Ascending aorta (tissue), 2 donors: ENCODE measurements at regions not wholly inside any gene's neighbourhood (a gene's known extent, or its start where the extent isn't known, plus 50 kb on each side); places are given as distances from the start of the nearest gene placed in this dataset.

Experiments used
- DNase-seq, 2 donors: peaks; one replicate each; pipeline ENCODE4 v3.0.0-alpha.2; 2019; ENCODE audit warnings: low spot score in 2 of 2
- H3K27ac ChIP-seq, 2 donors: fragments of 200-600 bp; sonication (generic); one replicate each; pipeline ENCODE4 v1.5.1; 2016 to 2017; ENCODE audit warnings: mild to moderate bottlenecking in 1 of 2
- H3K27me3 ChIP-seq: fragments of 200-600 bp; sonication (generic); one replicate; pipeline ENCODE4 v1.5.1; 2017
- H3K36me3 ChIP-seq, 2 donors: fragments of 200-600 bp; sonication (generic); one replicate each; pipeline ENCODE4 v1.5.1; 2016
- H3K4me1 ChIP-seq, 2 donors: fragments of 200-600 bp; sonication (generic); one replicate each; pipeline ENCODE4 v1.5.1; 2016 to 2017; ENCODE audit warnings: mild to moderate bottlenecking in 1 of 2
- H3K4me3 ChIP-seq, 2 donors: fragments of 200-600 bp; sonication (generic); one replicate each; pipeline ENCODE4 v1.5.1; 2016 to 2017; ENCODE audit warnings: mild to moderate bottlenecking in 1 of 2
- H3K9me3 ChIP-seq, 2 donors: fragments of 200-600 bp; sonication (generic); one replicate each; pipeline ENCODE4 v1.5.1; 2016
- intact Hi-C: fragments of 100-400 bp; cut with DNase I; formaldehyde crosslinking; loops from one replicate; pipeline ENCODE4 v1.15.1; 2023
- TF ChIP-seq, protein P1 (sequence below), 3 experiments: fragments of 200-600 bp in 2 of 3; fragments of 450-650 bp in 1 of 3; sonication (generic) in 2 of 3; IDR thresholded peaks; one replicate each; pipeline ENCODE4 v1.5.1; 2016 to 2019; ENCODE audit warnings: antibody characterized with exemption in 3 of 3, mild to moderate bottlenecking in 1 of 3, moderate library complexity in 1 of 3

DNA sequence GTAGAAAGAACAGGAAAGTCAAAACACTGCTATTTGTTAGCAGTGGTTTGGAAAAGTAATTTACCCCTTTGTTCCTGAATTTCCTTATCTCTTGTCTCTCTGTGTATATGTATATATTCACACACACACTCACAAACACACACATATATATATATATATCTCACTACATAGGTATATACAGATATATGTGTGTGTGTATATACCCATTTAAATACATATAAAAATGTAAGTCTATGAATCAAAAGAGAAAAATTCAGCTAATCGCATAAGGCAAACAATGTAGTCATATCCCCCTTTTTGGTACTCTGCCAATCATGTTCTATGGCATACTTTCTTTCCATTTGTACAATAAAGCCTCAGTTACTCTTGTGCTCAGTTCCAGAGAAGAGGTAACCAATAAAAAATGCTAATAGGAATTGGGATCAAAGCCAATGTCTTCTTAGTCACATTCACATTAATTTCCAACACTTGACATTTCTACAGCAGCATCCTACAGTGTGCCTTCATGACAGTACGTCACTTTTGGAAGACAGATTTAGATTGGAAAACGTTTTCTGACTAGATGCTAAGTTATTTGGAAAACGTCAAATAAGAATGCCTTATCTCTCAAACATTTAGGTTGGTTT is 94.6 kb downstream of the MC4R start:
- TF ChIP-seq, protein P1, sequence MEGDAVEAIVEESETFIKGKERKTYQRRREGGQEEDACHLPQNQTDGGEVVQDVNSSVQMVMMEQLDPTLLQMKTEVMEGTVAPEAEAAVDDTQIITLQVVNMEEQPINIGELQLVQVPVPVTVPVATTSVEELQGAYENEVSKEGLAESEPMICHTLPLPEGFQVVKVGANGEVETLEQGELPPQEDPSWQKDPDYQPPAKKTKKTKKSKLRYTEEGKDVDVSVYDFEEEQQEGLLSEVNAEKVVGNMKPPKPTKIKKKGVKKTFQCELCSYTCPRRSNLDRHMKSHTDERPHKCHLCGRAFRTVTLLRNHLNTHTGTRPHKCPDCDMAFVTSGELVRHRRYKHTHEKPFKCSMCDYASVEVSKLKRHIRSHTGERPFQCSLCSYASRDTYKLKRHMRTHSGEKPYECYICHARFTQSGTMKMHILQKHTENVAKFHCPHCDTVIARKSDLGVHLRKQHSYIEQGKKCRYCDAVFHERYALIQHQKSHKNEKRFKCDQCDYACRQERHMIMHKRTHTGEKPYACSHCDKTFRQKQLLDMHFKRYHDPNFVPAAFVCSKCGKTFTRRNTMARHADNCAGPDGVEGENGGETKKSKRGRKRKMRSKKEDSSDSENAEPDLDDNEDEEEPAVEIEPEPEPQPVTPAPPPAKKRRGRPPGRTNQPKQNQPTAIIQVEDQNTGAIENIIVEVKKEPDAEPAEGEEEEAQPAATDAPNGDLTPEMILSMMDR (IDR thresholded peaks at IDR 0.05), result no peak
- no peak overlapping the region for H3K27ac ChIP-seq
- no peak overlapping the region for H3K4me3 ChIP-seq
- no peaks in the 10 kb centered on the region for H3K27me3 ChIP-seq
- H3K36me3 ChIP-seq, result no peaks in the 10 kb centered on the region
- intact Hi-C loops, result no loop called here
- H3K4me1 ChIP-seq, result no peaks in the 10 kb centered on the region
- DNase-seq, result no peak
- no peaks in the 10 kb centered on the region for H3K9me3 ChIP-seq

DNA sequence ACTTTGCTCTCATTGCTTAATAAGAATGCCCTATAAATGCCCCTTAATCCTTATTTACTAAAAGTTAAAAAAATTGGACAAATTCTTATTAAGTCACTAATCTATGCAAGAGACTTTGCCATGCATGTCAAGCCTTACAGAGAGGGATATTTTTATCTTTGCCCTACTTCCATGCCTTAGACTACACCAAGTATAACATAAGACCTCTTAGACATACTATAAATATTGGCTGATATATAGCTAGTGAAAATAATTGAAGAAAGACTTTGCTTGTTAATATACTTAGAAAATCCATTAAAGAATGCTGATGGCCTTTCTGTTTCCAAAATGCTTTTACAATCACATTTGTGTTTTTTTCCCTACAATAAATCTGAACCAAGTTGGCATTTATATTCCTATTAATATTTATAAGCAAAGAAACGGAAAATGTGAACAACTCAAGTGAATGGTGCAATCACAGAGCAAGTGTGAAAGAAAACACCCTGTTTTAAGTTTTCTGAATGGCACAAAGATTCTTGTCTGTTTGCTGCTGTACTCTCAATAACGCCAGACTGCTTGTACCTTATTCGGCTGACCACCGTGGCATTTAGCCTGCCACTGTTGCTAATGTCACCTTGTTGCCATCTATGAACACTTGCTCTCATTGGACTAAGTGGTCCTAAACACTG is 105.0 kb downstream of the MC4R start:
- Histone ChIP-seq H3K36me3 (no peaks in the 10 kb centered on the region), H3K27ac (no peak overlapping the region), H3K4me3 (no peak overlapping the region), H3K9me3 (no peaks in the 10 kb centered on the region), H3K4me1 (no peaks in the 10 kb centered on the region), H3K27me3 (no peaks in the 10 kb centered on the region)
- DNase-seq, result no peak
- intact Hi-C loops, result no loop called here
- TF ChIP-seq, protein P1 (IDR thresholded peaks at IDR 0.05), result no peak

DNA sequence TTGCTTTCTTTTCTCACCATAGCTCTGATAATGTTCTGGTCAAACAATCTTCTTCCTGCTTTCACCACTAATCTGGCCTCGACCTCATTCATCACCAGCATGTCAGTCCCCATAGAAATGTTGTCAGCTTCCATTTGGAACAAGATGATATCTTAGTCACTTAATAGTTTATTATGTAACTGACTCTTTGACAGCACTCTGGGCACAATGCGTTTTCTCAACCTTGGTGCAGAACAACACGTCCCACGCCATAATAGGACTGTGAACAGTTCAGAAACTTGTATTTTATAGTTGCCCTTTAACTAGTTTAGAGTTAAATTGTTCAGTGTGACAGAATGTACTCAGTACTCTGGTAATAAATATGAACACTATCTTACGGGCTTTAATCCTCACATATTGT is 106.0 kb downstream of the MC4R start:
- DNase-seq, result no peak
- no peaks in the 10 kb centered on the region for H3K4me1 ChIP-seq
- intact Hi-C loops, result no loop called here
- no peak overlapping the region for H3K4me3 ChIP-seq
- H3K27ac ChIP-seq, result no peak overlapping the region
- TF ChIP-seq, protein P1 (IDR thresholded peaks at IDR 0.05), result no peak
- no peaks in the 10 kb centered on the region for H3K36me3 ChIP-seq
- H3K27me3 ChIP-seq, result no peaks in the 10 kb centered on the region
- H3K9me3 ChIP-seq, result no peaks in the 10 kb centered on the region

DNA sequence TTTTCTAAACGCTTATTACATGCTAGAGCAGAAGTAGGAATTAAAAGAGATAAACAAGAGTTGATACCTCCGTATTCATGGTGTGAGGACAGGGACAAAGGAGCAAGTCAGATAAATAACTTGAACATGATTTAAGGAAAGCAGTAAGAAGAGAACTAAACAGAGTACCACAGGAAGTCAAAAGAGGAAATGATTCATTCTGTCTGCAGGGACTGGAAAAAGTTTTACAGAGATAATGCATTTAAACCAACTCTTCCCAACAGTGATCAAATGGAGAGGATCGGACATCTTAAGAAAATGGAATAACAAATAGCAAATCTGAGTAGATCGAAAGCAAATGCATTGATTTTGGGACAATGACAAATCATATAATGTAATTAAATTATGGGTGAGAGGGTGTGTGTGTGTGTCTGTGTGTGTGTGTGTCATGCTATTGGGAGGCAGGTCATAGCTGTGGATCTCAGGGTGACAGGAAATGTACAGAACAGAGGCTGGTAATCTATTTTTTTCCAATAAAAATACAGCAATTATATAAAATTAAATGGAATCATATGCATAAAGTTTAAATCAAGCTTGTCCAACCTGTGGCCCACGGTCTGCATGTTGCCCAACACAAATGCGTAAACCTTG is 113.4 kb downstream of the MC4R start:
- H3K4me3 ChIP-seq, result no peak overlapping the region
- intact Hi-C loops, result no loop called here

DNA sequence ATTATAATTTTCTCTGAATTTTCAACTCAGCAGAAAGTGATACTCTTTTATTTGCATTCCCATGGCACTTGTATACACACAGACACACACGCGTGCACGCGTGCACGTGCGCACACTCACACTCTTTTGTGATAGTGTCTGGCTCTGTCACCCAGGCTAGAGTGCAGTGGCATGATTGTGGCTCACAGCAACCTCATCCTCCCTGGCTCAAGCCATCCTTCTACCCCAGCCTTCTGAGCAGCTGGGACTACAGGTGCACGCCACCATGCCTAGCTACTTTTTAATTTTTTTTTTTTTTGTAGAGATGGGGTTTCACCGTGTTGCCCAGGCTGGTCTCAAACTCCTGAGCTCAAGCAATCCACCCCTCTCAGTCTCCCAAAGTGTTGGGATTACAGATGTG is 123.2 kb downstream of the MC4R start:
- TF ChIP-seq, protein P1 (IDR thresholded peaks at IDR 0.05), result no peak
- H3K27me3 ChIP-seq, result no peaks in the 10 kb centered on the region
- no peak overlapping the region for H3K27ac ChIP-seq
- no peak overlapping the region for H3K4me3 ChIP-seq
- no peaks in the 10 kb centered on the region for H3K36me3 ChIP-seq
- intact Hi-C loops, result no loop called here
- H3K9me3 ChIP-seq, result no peaks in the 10 kb centered on the region
- H3K4me1 ChIP-seq, result no peaks in the 10 kb centered on the region
- no peak for DNase-seq

More for the DNA sequence above, 113.4 kb downstream of the MC4R start:
- no peak overlapping the region for H3K27ac ChIP-seq
- no peaks in the 10 kb centered on the region for H3K36me3 ChIP-seq
- H3K27me3 ChIP-seq, result no peaks in the 10 kb centered on the region
- TF ChIP-seq, protein P1 (IDR thresholded peaks at IDR 0.05), result no peak
- H3K9me3 ChIP-seq, result no peaks in the 10 kb centered on the region
- DNase-seq, result no peak
- no peaks in the 10 kb centered on the region for H3K4me1 ChIP-seq
